ENCODE measurements at regions not wholly inside any gene's neighbourhood (a gene's known extent, or its start where the extent isn't known, plus 50 kb on each side); places are given as distances from the start of the nearest gene placed in this dataset.

DNA sequence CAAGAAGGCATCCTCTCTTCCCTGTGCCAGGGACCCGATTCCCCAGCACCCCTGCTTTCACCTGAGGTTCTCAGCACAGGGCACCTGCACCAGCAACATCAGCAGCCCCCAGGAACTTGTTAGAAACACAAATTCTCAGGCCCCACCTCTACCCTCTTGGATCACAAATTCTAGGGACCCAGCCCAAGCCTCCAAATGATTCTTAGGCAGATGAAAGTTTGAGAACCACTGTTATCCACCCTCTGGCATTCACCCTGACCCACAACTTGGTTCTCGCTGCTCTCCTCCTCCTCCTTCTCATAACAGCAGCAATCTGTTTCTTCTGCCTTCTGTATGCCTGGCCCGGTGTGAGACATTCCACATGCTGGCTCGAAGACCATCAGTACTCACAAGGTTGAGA, 60.3 kb upstream of the HIVEP3 start:
- no peak overlapping the region for H3K27ac ChIP-seq (ENCODE audit: low read depth in 1 of 2, low read length in 1 of 2)
- DNase-seq, result no peak
- peaks cover 0 to 2% (median 0%) of the 10 kb centered on the region in 5 donors for H3K4me1 ChIP-seq (ENCODE audit: control insufficient read depth in 5 of 5, insufficient read depth in 5 of 5, low read length in 5 of 5)
- no peak overlapping the region for H3K4me3 ChIP-seq
- peaks cover 0 to 2% (median 0%) of the 10 kb centered on the region in 4 donors for H3K9me3 ChIP-seq (ENCODE audit: control insufficient read depth in 4 of 4, insufficient read depth in 3 of 4, low read length in 3 of 4)
- no peak overlapping the region for H3K9ac ChIP-seq (ENCODE audit: insufficient read depth in 1 of 2, low read length in 2 of 2)
- ATAC-seq (ENCODE audit: insufficient read depth, low FRiP score), result no peak
- TF ChIP-seq, protein P1, sequence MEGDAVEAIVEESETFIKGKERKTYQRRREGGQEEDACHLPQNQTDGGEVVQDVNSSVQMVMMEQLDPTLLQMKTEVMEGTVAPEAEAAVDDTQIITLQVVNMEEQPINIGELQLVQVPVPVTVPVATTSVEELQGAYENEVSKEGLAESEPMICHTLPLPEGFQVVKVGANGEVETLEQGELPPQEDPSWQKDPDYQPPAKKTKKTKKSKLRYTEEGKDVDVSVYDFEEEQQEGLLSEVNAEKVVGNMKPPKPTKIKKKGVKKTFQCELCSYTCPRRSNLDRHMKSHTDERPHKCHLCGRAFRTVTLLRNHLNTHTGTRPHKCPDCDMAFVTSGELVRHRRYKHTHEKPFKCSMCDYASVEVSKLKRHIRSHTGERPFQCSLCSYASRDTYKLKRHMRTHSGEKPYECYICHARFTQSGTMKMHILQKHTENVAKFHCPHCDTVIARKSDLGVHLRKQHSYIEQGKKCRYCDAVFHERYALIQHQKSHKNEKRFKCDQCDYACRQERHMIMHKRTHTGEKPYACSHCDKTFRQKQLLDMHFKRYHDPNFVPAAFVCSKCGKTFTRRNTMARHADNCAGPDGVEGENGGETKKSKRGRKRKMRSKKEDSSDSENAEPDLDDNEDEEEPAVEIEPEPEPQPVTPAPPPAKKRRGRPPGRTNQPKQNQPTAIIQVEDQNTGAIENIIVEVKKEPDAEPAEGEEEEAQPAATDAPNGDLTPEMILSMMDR (IDR thresholded peaks at IDR 0.05; ENCODE audit: control extremely low read depth, extremely low read depth), result no peak
- no peaks in the 10 kb centered on the region for H3K36me3 ChIP-seq (ENCODE audit: control insufficient read depth in 4 of 4, insufficient read depth in 4 of 4, low read length in 4 of 4)
- 88 to 92% methylated on average over 4 of the region's 4 CpGs for WGBS, 2 donors
- H3K27me3 ChIP-seq (ENCODE audit: control insufficient read depth in 3 of 3, insufficient read depth in 3 of 3, low read length in 2 of 3), result no peaks in the 10 kb centered on the region

DNA sequence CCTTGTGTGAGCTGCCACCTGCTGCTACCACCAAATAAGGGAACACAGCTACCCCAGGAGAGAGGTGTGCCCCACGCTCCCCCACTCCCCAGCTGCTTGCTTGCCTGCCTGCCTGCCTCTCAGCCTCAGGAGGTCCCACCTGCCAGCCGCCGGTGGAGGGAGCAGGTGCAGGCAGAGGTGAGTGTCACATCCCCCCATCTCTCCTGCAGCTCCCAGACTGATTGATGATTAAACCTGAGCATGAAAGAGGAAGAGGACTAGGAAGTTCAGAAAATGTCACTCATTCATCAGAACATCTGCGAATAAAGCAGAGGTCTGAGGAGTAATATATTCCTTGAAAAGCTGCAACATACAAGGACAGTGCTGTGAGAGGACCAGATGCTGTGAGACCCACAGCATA, 58.6 kb upstream of the HIVEP3 start:
- ATAC-seq (ENCODE audit: insufficient read depth, low FRiP score) (no peak), DNase-seq (no peak)
- H3K4me3 ChIP-seq, result no peak overlapping the region
- peaks cover 0 to 5% (median 0%) of the 10 kb centered on the region in 5 donors for H3K4me1 ChIP-seq (ENCODE audit: control insufficient read depth in 5 of 5, insufficient read depth in 5 of 5, low read length in 5 of 5)
- no peaks in the 10 kb centered on the region for H3K36me3 ChIP-seq (ENCODE audit: control insufficient read depth in 4 of 4, insufficient read depth in 4 of 4, low read length in 4 of 4)
- TF ChIP-seq, protein P1 (IDR thresholded peaks at IDR 0.05; ENCODE audit: control extremely low read depth, extremely low read depth), result no peak
- no peak overlapping the region for H3K27ac ChIP-seq (ENCODE audit: low read depth in 1 of 2, low read length in 1 of 2)
- no peaks in the 10 kb centered on the region for H3K27me3 ChIP-seq (ENCODE audit: control insufficient read depth in 3 of 3, insufficient read depth in 3 of 3, low read length in 2 of 3)
- WGBS, 2 donors, result 91% methylated on average over 4 of the region's 4 CpGs
- no peak overlapping the region for H3K9ac ChIP-seq (ENCODE audit: insufficient read depth in 1 of 2, low read length in 2 of 2)
- peaks cover 0 to 2% (median 0%) of the 10 kb centered on the region in 4 donors for H3K9me3 ChIP-seq (ENCODE audit: control insufficient read depth in 4 of 4, insufficient read depth in 3 of 4, low read length in 3 of 4)

DNA sequence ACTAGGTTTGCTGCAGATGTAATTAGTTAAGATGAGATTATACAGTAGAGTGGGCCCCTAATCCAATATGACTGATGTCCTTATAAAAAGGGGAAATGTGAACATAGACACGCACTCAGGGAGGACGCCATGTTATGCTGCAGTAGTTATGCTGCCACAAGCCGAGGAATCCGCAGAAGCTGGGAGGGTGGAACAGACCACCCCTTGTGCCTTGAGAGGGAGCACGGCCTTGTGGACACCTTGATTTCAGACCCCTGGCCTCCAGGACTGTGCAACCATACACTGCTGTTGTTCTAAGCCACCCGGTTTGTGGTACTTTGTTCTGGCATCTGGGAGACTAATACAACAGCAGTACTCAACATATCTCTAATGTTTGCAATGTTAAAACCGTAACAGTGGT, 57.9 kb upstream of the HIVEP3 start:
- DNase-seq, result no peak
- Histone ChIP-seq H3K36me3 (ENCODE audit: control insufficient read depth in 4 of 4, insufficient read depth in 4 of 4, low read length in 4 of 4) (no peaks in the 10 kb centered on the region), H3K27me3 (ENCODE audit: control insufficient read depth in 3 of 3, insufficient read depth in 3 of 3, low read length in 2 of 3) (no peaks in the 10 kb centered on the region), H3K4me3 (no peak overlapping the region), H3K4me1 (ENCODE audit: control insufficient read depth in 5 of 5, insufficient read depth in 5 of 5, low read length in 5 of 5) (peaks cover 0 to 5% (median 0%) of the 10 kb centered on the region in 5 donors), H3K27ac (ENCODE audit: low read depth in 1 of 2, low read length in 1 of 2) (no peak overlapping the region), H3K9me3 (ENCODE audit: control insufficient read depth in 4 of 4, insufficient read depth in 3 of 4, low read length in 3 of 4) (peaks cover 0 to 2% (median 0%) of the 10 kb centered on the region in 4 donors), H3K9ac (ENCODE audit: insufficient read depth in 1 of 2, low read length in 2 of 2) (no peak overlapping the region)
- ATAC-seq (ENCODE audit: insufficient read depth, low FRiP score), result no peak
- TF ChIP-seq, protein P1 (IDR thresholded peaks at IDR 0.05; ENCODE audit: control extremely low read depth, extremely low read depth), result no peak
- WGBS, 2 donors, result 95 to 96% methylated on average over 7 of the region's 7 CpGs
